Activated T-cell treated with anti-CD3 and anti-CD28 coated beads, Interleukin-2, amount 50 U/mL, for 72 hours (primary cell): ENCODE measurements at regions not wholly inside any gene's neighbourhood (a gene's known extent, or its start where the extent isn't known, plus 50 kb on each side); places are given as distances from the start of the nearest gene placed in this dataset.
"Not testable (repeated sequence)": the region's sequence is repeated elsewhere in the genome, so short reads cannot be mapped to it uniquely, and the experiment has no call there.

Source experiments
- ATAC-seq, 2 donors: fragments of 150-1000 bp; cut with Tn5 transposase; replicated peaks in 1 of 2; 2 replicates each; pipeline ENCODE4 v1.10.0; 2021; ENCODE audit warnings: moderate library complexity in 2 of 2, mild to moderate bottlenecking in 1 of 2
- DNase-seq, 2 donors: peaks; one replicate each; pipeline ENCODE4 v3.0.0; 2021 to 2022; ENCODE audit warnings: mixed read lengths in 1 of 2
- H3K27ac Mint-ChIP-seq: one replicate; pipeline ENCODE4 v1.8.0; 2022; ENCODE audit warnings: mild to moderate bottlenecking, moderate library complexity, mixed read lengths
- H3K27me3 Mint-ChIP-seq: one replicate; pipeline ENCODE4 v1.8.0; 2022; ENCODE audit warnings: low read depth, mixed read lengths
- H3K36me3 Mint-ChIP-seq, 2 donors: one replicate each; pipeline ENCODE4 v1.8.0; 2022; ENCODE audit warnings: mixed read lengths in 2 of 2, mild to moderate bottlenecking in 1 of 2; ENCODE audit not compliant: insufficient read depth in 2 of 2
- H3K4me1 Mint-ChIP-seq: one replicate; pipeline ENCODE4 v1.8.0; 2022; ENCODE audit warnings: low read depth, mixed read lengths
- H3K4me3 Mint-ChIP-seq, 2 donors: one replicate each; pipeline ENCODE4 v1.8.0; 2022; ENCODE audit warnings: mild to moderate bottlenecking in 2 of 2, mixed read lengths in 2 of 2, moderate library complexity in 2 of 2
- H3K9me3 Mint-ChIP-seq, 2 donors: one replicate each; pipeline ENCODE4 v1.8.0; 2022; ENCODE audit warnings: mixed read lengths in 2 of 2

GRCh38 chr18:51248685-51249084, 51.2 kb upstream of the MEX3C start:
- Mint-ChIP-seq H3K9me3 (no peaks in the 10 kb centered on the region), H3K4me3 (no peak overlapping the region), H3K36me3 (no peaks in the 10 kb centered on the region), H3K4me1 (no peaks in the 10 kb centered on the region), H3K27me3 (peaks cover 19% of the 10 kb centered on the region), H3K27ac (no peak overlapping the region)
- ATAC-seq (no peak), DNase-seq (no peak)

GRCh38 chr18:51250006-51250405, 52.5 kb upstream of the MEX3C start:
- Mint-ChIP-seq H3K4me3 (no peak overlapping the region), H3K4me1 (no peaks in the 10 kb centered on the region), H3K27ac (no peak overlapping the region), H3K9me3 (peaks cover 0 to under 1% of the 10 kb centered on the region in 2 donors), H3K27me3 (peaks cover 19% of the 10 kb centered on the region), H3K36me3 (no peaks in the 10 kb centered on the region)
- no peak for ATAC-seq
- no peak for DNase-seq

DNA sequence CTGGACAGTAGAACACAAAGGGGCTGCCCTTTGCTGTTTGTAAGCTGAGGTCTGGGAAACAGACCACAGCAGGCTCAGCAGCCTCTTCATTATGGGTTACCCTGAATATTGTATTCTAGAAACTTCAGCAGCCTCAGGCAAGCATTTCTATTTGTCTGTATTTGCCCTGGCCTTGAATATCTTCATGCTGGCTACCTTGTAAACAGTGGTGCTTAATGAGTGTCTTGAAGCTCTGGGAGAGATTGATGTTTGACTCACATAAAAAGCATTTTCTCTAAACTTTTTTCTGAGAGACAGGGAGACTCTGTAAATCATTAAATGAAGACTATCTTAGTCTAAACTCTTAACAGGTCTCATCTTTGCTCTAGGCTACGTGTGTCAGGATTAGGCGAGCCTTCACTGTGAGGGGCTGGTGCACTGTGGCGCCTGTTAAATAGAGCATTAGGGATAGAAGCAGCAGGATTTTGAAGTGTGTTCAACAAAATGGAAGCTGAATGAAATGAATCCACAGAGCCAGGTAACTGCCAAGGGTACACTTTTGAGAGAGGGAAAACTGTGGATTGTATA, 53.1 kb upstream of the MEX3C start:
- ATAC-seq (no peak), DNase-seq (no peak)
- no peaks in the 10 kb centered on the region for H3K36me3 Mint-ChIP-seq
- no peaks in the 10 kb centered on the region for H3K4me1 Mint-ChIP-seq
- H3K9me3 Mint-ChIP-seq = peaks cover 0 to 2% of the 10 kb centered on the region in 2 donors
- peaks cover 19% of the 10 kb centered on the region for H3K27me3 Mint-ChIP-seq
- no peak overlapping the region for H3K27ac Mint-ChIP-seq
- no peak overlapping the region for H3K4me3 Mint-ChIP-seq

DNA sequence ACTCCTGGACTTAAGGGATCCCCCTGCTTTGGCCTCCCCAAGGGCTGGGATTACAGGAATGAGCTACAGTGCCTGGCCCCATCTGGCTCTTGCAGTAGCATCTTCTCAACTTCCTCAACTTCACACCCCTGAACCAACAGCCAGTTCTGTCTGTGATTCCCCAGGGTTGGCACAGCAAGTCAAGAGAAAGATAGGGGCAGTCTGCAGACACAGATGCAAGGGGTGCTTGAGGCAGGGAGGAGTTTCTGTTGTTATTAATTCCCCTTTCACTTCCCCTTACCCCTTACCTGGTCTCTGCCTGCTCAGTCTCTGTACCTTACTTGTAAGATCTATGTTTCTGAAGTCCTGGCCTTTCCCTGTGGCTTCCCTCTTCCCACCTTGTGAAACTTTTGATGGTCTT, 54.1 kb upstream of the MEX3C start:
- no peak for ATAC-seq
- Mint-ChIP-seq H3K36me3 (no peaks in the 10 kb centered on the region), H3K4me3 (no peak overlapping the region), H3K27me3 (peaks cover 19% of the 10 kb centered on the region), H3K27ac (no peak overlapping the region), H3K9me3 (peaks cover 0 to 2% of the 10 kb centered on the region in 2 donors), H3K4me1 (no peaks in the 10 kb centered on the region)
- DNase-seq = no peak

- Mint-ChIP-seq H3K27ac (no peak overlapping the region), H3K36me3 (no peaks in the 10 kb centered on the region), H3K4me3 (no peak overlapping the region), H3K9me3 (peaks cover 0 to 2% of the 10 kb centered on the region in 2 donors), H3K4me1 (no peaks in the 10 kb centered on the region), H3K27me3 (peaks cover 19% of the 10 kb centered on the region)
- no peak for DNase-seq
- ATAC-seq = no peak
Observed at GRCh38 chr18:51253476-51253875, 56.0 kb upstream of the MEX3C start.

DNA sequence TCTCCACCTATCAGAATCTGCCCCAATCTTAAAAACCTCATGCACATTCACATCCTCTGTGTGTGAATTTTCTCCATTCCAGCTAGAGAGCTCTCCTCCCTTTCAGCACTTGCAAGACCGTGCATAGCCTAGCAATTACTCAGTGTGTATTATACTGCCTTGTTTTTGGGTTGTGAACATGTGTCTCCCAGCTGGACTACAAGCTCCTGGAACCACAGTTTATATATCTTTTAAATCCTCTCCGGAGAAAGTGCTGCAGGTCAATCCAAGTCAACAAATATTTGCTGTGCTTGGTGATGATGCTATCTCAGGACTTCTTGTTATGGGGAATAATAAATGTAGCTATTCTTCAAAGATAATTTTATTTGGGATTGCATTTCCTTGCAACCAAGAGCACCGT, 58.2 kb upstream of the MEX3C start:
- H3K4me3 Mint-ChIP-seq = no peak overlapping the region
- no peaks in the 10 kb centered on the region for H3K36me3 Mint-ChIP-seq
- ATAC-seq = no peak
- no peak overlapping the region for H3K27ac Mint-ChIP-seq
- H3K4me1 Mint-ChIP-seq = no peaks in the 10 kb centered on the region
- peaks cover 19% of the 10 kb centered on the region for H3K27me3 Mint-ChIP-seq
- H3K9me3 Mint-ChIP-seq = peaks cover 0 to 2% of the 10 kb centered on the region in 2 donors
- DNase-seq = no peak

GRCh38 chr18:51257150-51257549, 59.7 kb upstream of the MEX3C start:
- ATAC-seq = no peak
- H3K27ac Mint-ChIP-seq = no peak overlapping the region
- H3K27me3 Mint-ChIP-seq = peaks cover 25% of the 10 kb centered on the region
- H3K4me1 Mint-ChIP-seq = no peaks in the 10 kb centered on the region
- DNase-seq = no peak
- no peak overlapping the region for H3K4me3 Mint-ChIP-seq
- H3K9me3 Mint-ChIP-seq = peaks cover 0 to 2% of the 10 kb centered on the region in 2 donors
- H3K36me3 Mint-ChIP-seq = no peaks in the 10 kb centered on the region

DNA sequence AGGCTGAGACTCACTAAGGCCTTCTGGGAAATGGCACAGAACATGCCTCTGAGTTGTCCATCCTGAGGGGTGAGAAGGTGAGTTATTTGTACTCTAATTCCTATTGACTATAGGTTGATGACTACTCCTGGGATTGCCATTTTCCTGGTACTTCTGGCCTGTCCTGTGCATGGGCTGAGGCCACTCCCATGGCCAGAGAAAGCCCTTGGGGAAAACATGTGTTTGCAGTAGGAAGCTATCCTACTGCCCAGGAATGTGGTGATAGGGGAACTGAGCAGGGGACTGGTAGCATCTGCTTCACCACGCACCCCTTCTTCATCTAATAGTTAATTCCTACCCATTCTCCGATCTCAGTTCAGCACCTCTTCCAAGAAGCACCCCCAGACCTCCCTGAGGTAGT, 62.6 kb upstream of the MEX3C start:
- Mint-ChIP-seq H3K27ac (no peak overlapping the region), H3K4me3 (no peak overlapping the region), H3K27me3 (peaks cover 39% of the 10 kb centered on the region), H3K36me3 (no peaks in the 10 kb centered on the region), H3K9me3 (peaks cover 0 to under 1% of the 10 kb centered on the region in 2 donors), H3K4me1 (no peaks in the 10 kb centered on the region)
- no peak for ATAC-seq
- no peak for DNase-seq

GRCh38 chr18:51266077-51266476, 68.6 kb upstream of the MEX3C start:
- H3K27ac Mint-ChIP-seq, H3K4me3 Mint-ChIP-seq, DNase-seq, H3K36me3 Mint-ChIP-seq, H3K9me3 Mint-ChIP-seq, H3K4me1 Mint-ChIP-seq, ATAC-seq: not testable (repeated sequence)
- peaks cover 24% of the 10 kb centered on the region for H3K27me3 Mint-ChIP-seq

GRCh38 chr18:51266773-51267172, 69.3 kb upstream of the MEX3C start:
- DNase-seq (no peak), ATAC-seq (peak in 1 of 2 donors; percentile 63)
- Mint-ChIP-seq H3K4me3 (no peak overlapping the region), H3K27me3 (peaks cover 17% of the 10 kb centered on the region), H3K27ac (no peak overlapping the region), H3K36me3 (no peaks in the 10 kb centered on the region), H3K9me3 (no peaks in the 10 kb centered on the region), H3K4me1 (no peaks in the 10 kb centered on the region)

GRCh38 chr18:51273437-51273836, 76.0 kb upstream of the MEX3C start:
- no peak for DNase-seq
- Mint-ChIP-seq H3K27me3 (peaks cover 2% of the 10 kb centered on the region), H3K9me3 (no peaks in the 10 kb centered on the region), H3K27ac (no peak overlapping the region), H3K4me3 (no peak overlapping the region), H3K36me3 (no peaks in the 10 kb centered on the region), H3K4me1 (no peaks in the 10 kb centered on the region)
- ATAC-seq = no peak

DNA sequence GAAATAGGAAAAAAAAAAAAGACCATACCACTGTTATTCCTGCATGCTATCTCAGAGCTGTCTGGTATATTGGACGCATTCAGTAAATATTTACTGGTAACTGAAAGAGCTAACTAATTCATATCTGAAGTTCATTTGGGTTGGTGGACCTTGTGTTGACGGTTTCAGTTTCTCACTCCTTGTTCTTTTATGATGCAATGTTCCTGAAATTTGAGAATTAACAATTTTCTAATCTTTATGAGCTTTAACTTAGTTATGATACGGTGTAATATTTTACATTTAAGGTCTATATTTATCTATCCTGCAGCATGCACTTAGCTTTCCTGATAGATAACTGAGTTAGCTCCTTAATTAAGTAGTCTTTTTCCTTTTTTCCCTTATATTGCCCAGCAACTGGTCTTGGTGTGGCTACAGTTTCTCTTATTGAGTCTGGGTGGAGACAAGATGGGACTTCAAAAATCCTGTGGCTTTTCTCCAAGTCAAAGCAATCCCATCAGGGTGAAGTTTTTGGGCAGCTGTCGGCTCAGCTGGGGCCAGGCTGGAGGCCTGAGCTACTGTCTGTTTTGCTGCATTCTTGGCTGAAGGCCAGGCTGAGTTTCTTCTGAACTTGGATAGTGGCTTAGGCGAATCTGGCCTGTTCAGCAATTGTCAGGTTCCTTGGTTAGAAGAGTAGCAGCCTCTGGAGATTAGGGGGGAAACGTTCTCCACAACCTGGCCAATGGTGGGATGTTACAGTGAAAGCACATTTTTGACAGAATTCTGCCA, 78.4 kb upstream of the MEX3C start:
- H3K4me1 Mint-ChIP-seq = no peaks in the 10 kb centered on the region
- no peaks in the 10 kb centered on the region for H3K9me3 Mint-ChIP-seq
- no peak overlapping the region for H3K4me3 Mint-ChIP-seq
- H3K27ac Mint-ChIP-seq = no peak overlapping the region
- DNase-seq = peak in 1 of 2 donors; percentile 5
- no peaks in the 10 kb centered on the region for H3K36me3 Mint-ChIP-seq
- peaks cover 7% of the 10 kb centered on the region for H3K27me3 Mint-ChIP-seq
- ATAC-seq = no peak

DNA sequence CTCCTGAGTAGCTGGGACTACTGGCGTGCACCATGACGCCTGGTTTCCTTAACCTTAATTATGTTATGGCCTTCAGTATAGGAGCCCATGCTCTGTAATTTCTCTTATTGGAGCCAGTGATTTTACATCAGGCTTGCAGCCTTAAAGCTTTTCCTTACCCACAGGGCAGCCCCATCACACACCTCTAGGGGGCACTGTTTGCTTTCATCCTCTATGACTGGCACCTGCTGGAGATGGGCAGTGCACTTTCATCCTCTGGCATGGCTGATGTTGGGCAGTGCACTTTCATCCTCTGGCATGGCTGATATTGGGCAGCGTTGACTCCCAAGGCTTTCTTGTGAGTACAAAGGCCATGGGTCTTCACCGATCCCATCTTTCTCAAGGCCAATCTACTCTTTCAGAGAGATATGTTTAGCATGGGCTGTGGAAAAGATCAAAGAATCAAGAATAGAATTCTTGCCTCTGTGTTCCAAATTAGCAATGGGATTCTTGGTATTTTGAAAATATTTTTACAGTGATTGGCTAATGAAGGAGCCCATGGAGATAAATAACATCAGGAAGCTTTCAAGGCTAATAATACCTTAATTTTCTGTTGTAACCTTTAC, 80.7 kb upstream of the MEX3C start:
- peaks cover 7% of the 10 kb centered on the region for H3K27me3 Mint-ChIP-seq
- H3K36me3 Mint-ChIP-seq = no peaks in the 10 kb centered on the region
- no peak overlapping the region for H3K4me3 Mint-ChIP-seq
- H3K9me3 Mint-ChIP-seq = no peaks in the 10 kb centered on the region
- DNase-seq = peak; percentile 54 to 71
- H3K27ac Mint-ChIP-seq = no peak overlapping the region
- no peaks in the 10 kb centered on the region for H3K4me1 Mint-ChIP-seq
- peak; percentile 62 to 69 for ATAC-seq
